ENCODE measurements at regions not wholly inside any gene's neighbourhood (a gene's known extent, or its start where the extent isn't known, plus 50 kb on each side); places are given as distances from the start of the nearest gene placed in this dataset.

DNA sequence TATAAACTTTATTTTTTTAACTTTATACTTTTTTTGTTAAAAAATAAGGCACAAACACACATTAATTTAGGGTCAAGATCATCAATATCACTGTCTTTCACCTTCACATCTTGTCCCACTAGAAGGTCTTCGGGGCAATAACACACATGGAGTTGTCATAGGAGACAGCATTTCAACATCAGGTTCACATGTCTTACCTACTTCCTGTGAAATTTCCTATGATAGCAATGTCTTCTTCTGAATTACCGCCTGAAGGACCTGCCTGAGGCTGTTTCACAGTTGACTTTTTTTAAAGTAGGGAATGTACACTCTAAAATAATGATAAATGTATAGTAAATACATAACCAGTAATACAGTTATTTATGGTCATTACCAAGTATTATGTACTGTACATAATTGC, 559.4 kb downstream of the PLPP3 start:
- H2BK5ac ChIP-seq (ENCODE audit: low read depth, low read length): no peak overlapping the region
- no peaks in the 10 kb centered on the region for H4K20me1 ChIP-seq (replicated peaks in 1 of 2; ENCODE audit: control insufficient read depth in 1 of 2, insufficient read depth in 2 of 2, low read length in 2 of 2)
- FAIRE-seq (no peak), DNase-seq (ENCODE audit: low read depth in 1 of 2, low spot score in 2 of 2) (no peak)
- no peaks in the 10 kb centered on the region for H3K79me2 ChIP-seq (ENCODE audit: control insufficient read depth in 1 of 2, insufficient read depth in 2 of 2, low read length in 2 of 2)
- H3K18ac ChIP-seq (ENCODE audit: extremely low read depth, low read length): no peak overlapping the region
- no peak overlapping the region for H2AFZ ChIP-seq (ENCODE audit: low read length)
- no peaks in the 10 kb centered on the region for H3K4me1 ChIP-seq (replicated peaks in 1 of 4; ENCODE audit: control insufficient read depth in 3 of 4, insufficient read depth in 4 of 4, low read length in 3 of 4)
- H3K9ac ChIP-seq (replicated peaks in 1 of 4; ENCODE audit: extremely low read depth in 1 of 4, low read depth in 3 of 4, low read length in 3 of 4): no peak overlapping the region
- H3K27me3 ChIP-seq (replicated peaks in 1 of 4; ENCODE audit: control insufficient read depth in 3 of 4, extremely low read depth in 1 of 4, insufficient read depth in 3 of 4, low read length in 3 of 4): no peaks in the 10 kb centered on the region
- no peak overlapping the region for H2BK20ac ChIP-seq (ENCODE audit: low read length)
- no peak overlapping the region for H2AK5ac ChIP-seq (ENCODE audit: low read depth, low read length)
- no peak overlapping the region for H3K4me3 ChIP-seq (ENCODE audit: extremely low read depth in 1 of 4, insufficient read depth in 2 of 4, low read depth in 3 of 4, low read length in 4 of 4)
- no peaks in the 10 kb centered on the region for H3K36me3 ChIP-seq (ENCODE audit: control insufficient read depth in 2 of 4, insufficient read depth in 4 of 4, low read length in 3 of 4)
- H4K8ac ChIP-seq (ENCODE audit: extremely low read depth, insufficient read depth, low read length): no peak overlapping the region
- no peak overlapping the region for H3K4ac ChIP-seq (replicated peaks; ENCODE audit: insufficient read length, low read depth, low read length)
- no peaks in the 10 kb centered on the region for H3K79me1 ChIP-seq (ENCODE audit: low read depth, low read length)
- H2BK15ac ChIP-seq (ENCODE audit: low read length): no peak overlapping the region
- H4K91ac ChIP-seq (replicated peaks; ENCODE audit: insufficient read length, low read length): no peak overlapping the region
- H3K27ac ChIP-seq (ENCODE audit: low read depth, low read length): no peak overlapping the region
- no peak overlapping the region for H3K56ac ChIP-seq (replicated peaks; ENCODE audit: insufficient read length, low read depth, low read length)
- CTCF ChIA-PET (ENCODE audit: partially characterized antibody): interaction anchor here (0.6 to 0.7 kb wide), 2 partner anchors 545 to 881 kb away, joined by 3 read pairs; no protein-coding TSS in a partner anchor
- H3K23ac ChIP-seq (ENCODE audit: insufficient read length): no peak overlapping the region
- H3K23me2 ChIP-seq (ENCODE audit: low read depth, low read length): no peaks in the 10 kb centered on the region
- H2BK120ac ChIP-seq (replicated peaks; ENCODE audit: low read depth, low read length): no peak overlapping the region
- H2BK12ac ChIP-seq (ENCODE audit: low read depth, low read length): no peak overlapping the region
- no peak for TF ChIP-seq TAF1 (IDR thresholded peaks at IDR 0.05; ENCODE audit: low read depth, low read length)
- TF ChIP-seq, protein P1, sequence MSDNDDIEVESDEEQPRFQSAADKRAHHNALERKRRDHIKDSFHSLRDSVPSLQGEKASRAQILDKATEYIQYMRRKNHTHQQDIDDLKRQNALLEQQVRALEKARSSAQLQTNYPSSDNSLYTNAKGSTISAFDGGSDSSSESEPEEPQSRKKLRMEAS (IDR thresholded peaks at IDR 0.05): no peak
- TF ChIP-seq HDAC2 (IDR thresholded peaks at IDR 0.05; ENCODE audit: borderline replicate concordance in 1 of 2, low read depth in 2 of 2, low read length in 2 of 2): no peak
- TF ChIP-seq ZNF274 (IDR thresholded peaks at IDR 0.05; ENCODE audit: borderline replicate concordance, extremely low read depth, low read length): no peak
- POLR2A ChIA-PET (ENCODE audit: partially characterized antibody): no interaction called here
- WGBS, 2 experiments (ENCODE audit: extremely low coverage in 1 of 2, insufficient coverage in 1 of 2, insufficient read length in 1 of 2, insufficient replicate concordance in 2 of 2, low coverage in 1 of 2, low lambda C conversion rate in 2 of 2, missing lambda C conversion rate in 1 of 2): 83% methylated on average over 2 of the region's 2 CpGs; no CpG with 5 or more reads in 1 of the 2 experiments
- H4K5ac ChIP-seq (ENCODE audit: insufficient read length, low read depth, low read length): no peak overlapping the region
- H3K9me3 ChIP-seq (ENCODE audit: insufficient read depth in 2 of 2, low read depth in 1 of 2, low read length in 1 of 2): no peaks in the 10 kb centered on the region
- H3K14ac ChIP-seq (ENCODE audit: insufficient read length): no peak overlapping the region
- no peak overlapping the region for H3K4me2 ChIP-seq (ENCODE audit: insufficient read depth in 1 of 2, low read depth in 2 of 2, low read length in 2 of 2)
